Pancreas (tissue), 10 donors: ENCODE measurements at regions not wholly inside any gene's neighbourhood (a gene's known extent, or its start where the extent isn't known, plus 50 kb on each side); places are given as distances from the start of the nearest gene placed in this dataset.

Experiments
- ATAC-seq, 4 donors: fragments of 200-7000 bp; cut with Tn5 transposase; one replicate each; pipeline versions ENCODE4 v1.8.0 to v1.9.1; 2020; ENCODE audit warnings: mild to moderate bottlenecking in 4 of 4, moderate library complexity in 4 of 4
- DNase-seq, 6 donors: peaks; one replicate each; pipeline ENCODE4 v3.0.0-alpha.2; 2020
- FAIRE-seq: peaks from 2 replicates; lab custom pipeline; 2012; peaks lifted over from hg19 to GRCh38; lab: Jason Lieb, UNC
- H3K27ac ChIP-seq, 4 donors: fragments of 200-600 bp; sonication (generic); 1 replicate in 3 of 4; 2 replicates in 1 of 4; pipeline versions ENCODE4 v1.5.0 to v1.8.0; 2020
- H3K27me3 ChIP-seq, 4 donors: fragments of 200-600 bp; one replicate each; pipeline ENCODE4 v1.8.0; 2021
- H3K36me3 ChIP-seq, 3 donors: fragments of 200-600 bp; sonication (generic) in 1 of 3; one replicate each; pipeline versions ENCODE4 v1.5.0 to v1.8.0; 2020 to 2021
- H3K4me1 ChIP-seq, 3 donors: fragments of 200-600 bp; one replicate each; pipeline ENCODE4 v1.8.0; 2021
- H3K4me3 ChIP-seq, 4 donors: fragments of 200-600 bp; sonication (generic) in 2 of 4; one replicate each; pipeline versions ENCODE4 v1.5.0 to v1.8.0; 2020 to 2021
- H3K9me3 ChIP-seq, 4 donors: fragments of 200-600 bp; one replicate each; pipeline ENCODE4 v1.8.0; 2021
- WGBS, 2 donors: extraction: QIAGEN DNeasy Blood & Tissue Kit; methylation state at CpG; one replicate each; pipeline ENCODE4 v1.1.7; 2013; 5-methylcytosine and 5-hydroxymethylcytosine counted together
- intact Hi-C, 3 donors: fragments of 100-400 bp; cut with DNase I; formaldehyde crosslinking; loops; one replicate each; pipeline versions ENCODE4 v1.11.1 to v1.14.2; 2022
- TF ChIP-seq, protein P1 (sequence below), 4 donors: fragments of 200-600 bp; sonication (generic) in 3 of 4; IDR thresholded peaks; one replicate each; pipeline versions ENCODE4 v1.5.0 to v1.8.0; 2021; ENCODE audit warnings: antibody characterized with exemption in 4 of 4
- donor health status: healthy with polysubstance abuse.
- donor health status: DM: no; HTN: no; CAD: no; lungs with moderate emphysema.
- donor health status: DM: no; HTN: no; CAD: no.
- donor health status: control.
- donor health status: control.
- donor health status: Bipolar disorder and iron deficiency.
- donor health status: DM: yes; HTN: yes; CAD: no.
- donor health status: DM: no; HTN: no; CAD: no.
- donor health status: DM: no; HTN: no; CAD: no.
- donor health status: DM: yes; HTN: yes; CAD: no.

DNA sequence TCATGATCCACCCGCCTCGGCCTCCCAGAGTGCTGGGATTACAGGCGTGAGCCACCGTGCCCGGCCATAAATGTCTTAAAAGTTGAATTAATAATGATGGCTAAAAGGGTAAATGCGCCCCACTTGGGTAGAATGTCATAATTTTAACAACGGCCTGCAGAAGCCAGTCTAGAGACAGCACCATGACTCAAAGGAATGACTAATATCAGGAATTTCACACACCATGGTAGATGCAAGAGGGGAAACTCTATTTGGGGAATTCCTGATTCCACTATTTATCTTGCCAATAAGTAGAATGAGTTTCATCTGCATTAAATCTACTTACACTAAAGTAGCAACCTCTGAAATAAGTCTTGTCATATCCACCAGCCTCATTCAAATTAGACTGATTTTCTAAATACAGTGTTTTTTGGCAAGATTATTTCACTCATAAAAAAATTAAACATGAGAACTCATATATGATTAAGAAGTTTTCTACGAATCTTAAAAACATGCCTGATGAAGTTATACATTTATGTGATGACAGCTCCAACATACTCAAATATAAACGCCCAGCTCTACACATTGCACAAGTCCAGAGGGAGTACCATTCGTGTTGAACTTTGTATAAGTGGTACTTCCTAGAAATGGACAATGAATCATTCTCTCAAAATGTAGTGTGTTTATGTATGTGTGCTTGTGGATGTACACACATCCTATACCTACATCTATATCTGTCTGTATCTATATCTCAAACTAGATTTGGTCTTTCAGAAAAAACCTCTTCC lies 309.7 kb downstream of the IRS1 start:
- DNase-seq = no peak
- intact Hi-C loops = no loop called here

DNA sequence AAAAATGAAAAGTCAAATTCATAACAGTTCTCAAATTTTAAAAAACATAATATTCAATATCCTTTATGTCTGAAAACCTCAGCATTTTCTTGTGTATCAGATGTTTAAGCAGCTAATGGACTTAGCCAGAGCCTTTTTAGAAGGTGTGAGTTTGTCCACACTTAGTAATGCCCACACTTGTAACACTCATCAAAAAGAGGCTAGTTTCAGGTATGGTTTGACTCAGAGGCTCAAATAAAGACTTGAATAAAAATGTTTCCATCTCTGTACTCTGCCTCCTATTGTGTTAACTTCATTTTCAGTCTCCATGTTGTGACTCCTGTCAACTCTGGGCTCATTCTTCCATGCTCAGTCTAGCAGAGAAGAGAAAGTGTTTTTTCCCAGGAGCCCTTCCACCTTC lies 311.6 kb downstream of the IRS1 start:
- H3K27me3 ChIP-seq = no peaks in the 10 kb centered on the region
- ATAC-seq = no peak
- intact Hi-C loops = no loop called here

More for the DNA sequence above, 309.7 kb downstream of the IRS1 start:
- TF ChIP-seq, protein P1, sequence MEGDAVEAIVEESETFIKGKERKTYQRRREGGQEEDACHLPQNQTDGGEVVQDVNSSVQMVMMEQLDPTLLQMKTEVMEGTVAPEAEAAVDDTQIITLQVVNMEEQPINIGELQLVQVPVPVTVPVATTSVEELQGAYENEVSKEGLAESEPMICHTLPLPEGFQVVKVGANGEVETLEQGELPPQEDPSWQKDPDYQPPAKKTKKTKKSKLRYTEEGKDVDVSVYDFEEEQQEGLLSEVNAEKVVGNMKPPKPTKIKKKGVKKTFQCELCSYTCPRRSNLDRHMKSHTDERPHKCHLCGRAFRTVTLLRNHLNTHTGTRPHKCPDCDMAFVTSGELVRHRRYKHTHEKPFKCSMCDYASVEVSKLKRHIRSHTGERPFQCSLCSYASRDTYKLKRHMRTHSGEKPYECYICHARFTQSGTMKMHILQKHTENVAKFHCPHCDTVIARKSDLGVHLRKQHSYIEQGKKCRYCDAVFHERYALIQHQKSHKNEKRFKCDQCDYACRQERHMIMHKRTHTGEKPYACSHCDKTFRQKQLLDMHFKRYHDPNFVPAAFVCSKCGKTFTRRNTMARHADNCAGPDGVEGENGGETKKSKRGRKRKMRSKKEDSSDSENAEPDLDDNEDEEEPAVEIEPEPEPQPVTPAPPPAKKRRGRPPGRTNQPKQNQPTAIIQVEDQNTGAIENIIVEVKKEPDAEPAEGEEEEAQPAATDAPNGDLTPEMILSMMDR (IDR thresholded peaks at IDR 0.05) = no peak
- 78 to 82% methylated on average over 10 of the region's 10 CpGs for WGBS, 2 donors
- no peaks in the 10 kb centered on the region for H3K9me3 ChIP-seq
- no peaks in the 10 kb centered on the region for H3K27me3 ChIP-seq
- H3K4me1 ChIP-seq = no peaks in the 10 kb centered on the region
- H3K27ac ChIP-seq = no peak overlapping the region
- ATAC-seq (no peak), FAIRE-seq (no peak)
- H3K36me3 ChIP-seq = no peaks in the 10 kb centered on the region
- H3K4me3 ChIP-seq = no peak overlapping the region

DNA sequence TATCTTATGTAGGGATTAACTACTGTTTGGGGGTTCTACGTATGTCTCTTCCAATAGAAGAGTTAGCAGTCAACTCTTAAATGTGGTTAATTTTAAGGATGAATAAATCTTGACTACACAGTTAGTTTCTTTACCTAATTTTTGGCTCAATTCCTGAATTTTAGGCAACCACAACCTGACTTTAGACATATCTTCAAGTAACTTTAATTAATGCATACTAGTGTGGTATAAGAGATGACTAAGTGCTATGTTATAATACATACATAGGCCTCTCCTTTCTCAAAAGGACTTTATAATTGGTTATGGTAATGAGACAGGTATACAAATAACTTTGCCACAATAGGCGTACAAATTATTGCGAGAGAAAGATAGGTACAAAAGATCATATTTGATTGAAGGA lies 312.0 kb downstream of the IRS1 start:
- Histone ChIP-seq H3K4me1 (no peaks in the 10 kb centered on the region), H3K27me3 (no peaks in the 10 kb centered on the region), H3K27ac (no peak overlapping the region), H3K4me3 (no peak overlapping the region), H3K36me3 (no peaks in the 10 kb centered on the region), H3K9me3 (no peaks in the 10 kb centered on the region)
- no peak for DNase-seq
- intact Hi-C loops = no loop called here
- no peak for ATAC-seq
- 94% methylated on average over 3 of the region's 3 CpGs for WGBS, 2 donors
- TF ChIP-seq, protein P1 (IDR thresholded peaks at IDR 0.05) = no peak
- FAIRE-seq = no peak

More for the DNA sequence above, 311.6 kb downstream of the IRS1 start:
- no peaks in the 10 kb centered on the region for H3K4me1 ChIP-seq
- TF ChIP-seq, protein P1 (IDR thresholded peaks at IDR 0.05) = no peak
- FAIRE-seq (no peak), DNase-seq (no peak)
- no peaks in the 10 kb centered on the region for H3K36me3 ChIP-seq
- H3K9me3 ChIP-seq = no peaks in the 10 kb centered on the region
- no peak overlapping the region for H3K27ac ChIP-seq
- no peak overlapping the region for H3K4me3 ChIP-seq

DNA sequence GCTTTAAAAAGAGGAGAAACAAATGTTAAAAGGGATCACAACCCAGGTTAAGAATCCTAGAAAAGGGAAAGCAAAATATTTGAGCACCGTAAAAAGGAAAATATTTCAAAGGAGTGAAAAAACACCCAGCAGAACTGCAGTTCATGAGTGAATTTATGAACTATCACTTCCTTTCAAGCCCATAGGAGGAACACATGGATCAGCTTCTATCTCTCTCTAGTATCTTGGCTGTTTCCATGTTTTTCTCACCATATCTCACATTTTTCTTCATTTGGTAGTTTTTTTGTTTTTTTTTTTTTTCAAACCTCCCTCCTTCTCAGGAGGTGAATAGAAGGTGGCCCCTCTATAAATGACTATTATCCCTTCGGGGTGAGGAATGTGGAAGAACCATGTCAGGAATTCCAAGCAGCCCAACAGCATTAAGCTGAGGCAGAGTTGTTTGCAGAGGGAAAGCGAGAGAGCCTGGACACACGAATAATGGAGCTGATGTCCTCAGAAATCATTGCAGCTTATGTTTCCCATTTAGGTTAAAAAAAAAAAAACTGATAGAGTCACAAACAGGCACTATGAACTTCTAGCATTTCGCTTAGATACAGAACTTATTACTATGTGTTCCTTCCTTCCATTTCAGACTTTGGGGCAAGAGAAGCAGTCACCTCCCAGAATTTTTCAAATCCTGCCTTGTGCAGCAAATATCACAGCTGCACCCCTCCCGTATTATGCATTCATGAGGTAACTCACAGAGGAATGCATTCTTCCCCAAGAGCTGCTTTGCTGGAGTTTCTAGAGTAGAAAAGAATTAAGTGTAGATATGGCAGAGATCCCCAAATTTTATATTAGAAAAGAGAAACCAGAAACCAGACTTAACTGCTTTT lies 315.6 kb downstream of the IRS1 start:
- Histone ChIP-seq H3K9me3 (no peaks in the 10 kb centered on the region), H3K4me3 (no peak overlapping the region), H3K27me3 (no peaks in the 10 kb centered on the region), H3K4me1 (no peaks in the 10 kb centered on the region), H3K36me3 (no peaks in the 10 kb centered on the region), H3K27ac (no peak overlapping the region)
- WGBS, 2 donors = 44 to 45% methylated on average over 6 of the region's 6 CpGs
- intact Hi-C loops = no loop called here
- ATAC-seq (no peak), DNase-seq (no peak), FAIRE-seq (no peak)
- TF ChIP-seq, protein P1 (IDR thresholded peaks at IDR 0.05) = no peak
